WTC11 (cell line): ENCODE measurements at regions not wholly inside any gene's neighbourhood (a gene's known extent, or its start where the extent isn't known, plus 50 kb on each side); places are given as distances from the start of the nearest gene placed in this dataset.
"Not testable (repeated sequence)": the region's sequence is repeated elsewhere in the genome, so short reads cannot be mapped to it uniquely, and the experiment has no call there.

Experiments
- ATAC-seq: fragments of 200-7000 bp; cut with Tn5 transposase; 2 replicates; pipeline ENCODE4 v1.10.0; 2021; ENCODE audit warnings: mild to moderate bottlenecking, moderate library complexity
- CTCF ChIA-PET: fragments of 300-600 bp; sonication (Branson Sonifier 250); formaldehyde crosslinking; loops from one replicate; lab custom pipeline; 2021; ENCODE audit warnings: antibody characterized with exemption; lab: Charles Lee
- POLR2A ChIA-PET: fragments of 350-600 bp; sonication (Branson Sonifier 250); formaldehyde crosslinking; loops from one replicate; lab custom pipeline; 2021; ENCODE audit warnings: antibody characterized with exemption; lab: Charles Lee
- DNase-seq: peaks from one replicate; pipeline ENCODE4 v3.0.0; 2021; ENCODE audit warnings: low spot score
- H3K27ac Mint-ChIP-seq: 2 replicates; pipeline ENCODE4 v1.8.0; 2021; ENCODE audit warnings: mixed read lengths
- H3K27me3 Mint-ChIP-seq: 2 replicates; pipeline ENCODE4 v1.8.0; 2021; ENCODE audit warnings: low read depth, mild to moderate bottlenecking, moderate library complexity, mixed read lengths
- H3K36me3 Mint-ChIP-seq: 2 replicates; pipeline ENCODE4 v1.8.0; 2021; ENCODE audit warnings: mixed read lengths
- H3K4me1 Mint-ChIP-seq: 2 replicates; pipeline ENCODE4 v1.8.0; 2022; ENCODE audit warnings: mixed read lengths
- H3K4me3 Mint-ChIP-seq: 2 replicates; pipeline ENCODE4 v1.8.0; 2021; ENCODE audit warnings: mild to moderate bottlenecking, moderate library complexity, mixed read lengths
- H3K9me3 Mint-ChIP-seq: 2 replicates; pipeline ENCODE4 v1.8.0; 2021; ENCODE audit warnings: mixed read lengths
- ATF3 ChIP-seq: sonication (generic); formaldehyde crosslinking; conservative IDR thresholded peaks from 2 replicates; pipeline ENCODE4 v1.8.1; 2022; ENCODE audit warnings: mild to moderate bottlenecking, missing genetic modification reagents
- GABPB1 ChIP-seq: sonication (generic); formaldehyde crosslinking; IDR thresholded peaks from 2 replicates; pipeline ENCODE4 v1.8.1; 2023; ENCODE audit warnings: mild to moderate bottlenecking, missing genetic modification reagents
- HMGA2 ChIP-seq: fragments of 250-450 bp; sonication (Bioruptor Pico); IDR thresholded peaks from 2 replicates; pipeline ENCODE4 v1.4.0; 2021; ENCODE audit warnings: mild to moderate bottlenecking, moderate library complexity
- PREB ChIP-seq: sonication (generic); formaldehyde crosslinking; IDR thresholded peaks from 2 replicates; pipeline ENCODE4 v1.8.1; 2022; ENCODE audit warnings: mild to moderate bottlenecking, missing genetic modification reagents, moderate library complexity, borderline replicate concordance
- RELA ChIP-seq: sonication (generic); formaldehyde crosslinking; IDR thresholded peaks from 2 replicates; pipeline ENCODE4 v1.8.1; 2022; ENCODE audit warnings: missing genetic modification reagents, mild to moderate bottlenecking, borderline replicate concordance
- SP1 ChIP-seq: sonication (generic); formaldehyde crosslinking; conservative IDR thresholded peaks from 2 replicates; pipeline ENCODE4 v1.8.1; 2022; ENCODE audit warnings: missing genetic modification reagents
- TP53 ChIP-seq: sonication (generic); formaldehyde crosslinking; IDR thresholded peaks from 2 replicates; pipeline ENCODE4 v1.8.1; 2023; ENCODE audit warnings: mild to moderate bottlenecking, missing genetic modification reagents
- ZNF396 ChIP-seq: fragments of 250-450 bp; sonication (Bioruptor Pico); IDR thresholded peaks from 2 replicates; pipeline ENCODE4 v1.8.0; 2021; ENCODE audit warnings: mild to moderate bottlenecking, moderate library complexity, borderline replicate concordance
- ZNF425 ChIP-seq: fragments of 250-450 bp; sonication (Bioruptor Pico); conservative IDR thresholded peaks from 2 replicates; pipeline ENCODE4 v1.9.0; 2021; ENCODE audit warnings: mild to moderate bottlenecking
- ZNF512 ChIP-seq: sonication (generic); formaldehyde crosslinking; IDR thresholded peaks from 2 replicates; pipeline ENCODE4 v1.8.1; 2022; ENCODE audit warnings: missing genetic modification reagents, borderline replicate concordance
- TF ChIP-seq, protein P1 (sequence below): fragments of 200-600 bp; IDR thresholded peaks from 2 replicates; pipeline ENCODE4 v1.8.0; 2022; ENCODE audit warnings: antibody characterized with exemption
- TF ChIP-seq, protein P2 (sequence below): sonication (generic); formaldehyde crosslinking; IDR thresholded peaks from 2 replicates; pipeline ENCODE4 v1.8.1; 2023; ENCODE audit warnings: mild to moderate bottlenecking, missing genetic modification reagents, moderate library complexity

DNA sequence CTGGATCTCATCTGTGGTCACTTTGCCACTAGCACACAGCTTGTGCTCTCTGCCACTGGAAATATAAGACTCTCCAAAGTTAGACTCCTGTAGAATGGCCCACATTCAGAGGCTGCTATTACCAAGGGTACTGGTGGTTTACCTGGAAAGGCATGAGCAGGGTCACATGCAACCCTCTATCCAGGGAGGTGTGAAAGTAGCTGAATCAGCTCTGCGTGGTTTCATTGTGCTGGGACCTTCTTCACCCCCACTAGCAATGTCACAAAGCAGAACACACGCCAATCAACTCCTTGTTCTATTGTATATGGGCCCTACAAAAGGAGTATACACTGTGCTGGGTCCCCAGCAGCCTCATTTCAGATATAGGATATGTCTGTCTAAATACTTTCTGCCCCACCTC lies 353.6 kb upstream of the AUTS2 start:
- peaks cover 98% of the 10 kb centered on the region for H3K27me3 Mint-ChIP-seq
- POLR2A ChIA-PET = no interaction called here
- DNase-seq (no peak), ATAC-seq (no peak)
- no peak overlapping the region for H3K4me3 Mint-ChIP-seq
- H3K27ac Mint-ChIP-seq = no peak overlapping the region
- TF ChIP-seq ZNF425 (CRISPR knock-in tag) = no peak
- no peak for TF ChIP-seq PREB (CRISPR knock-in tag)
- TF ChIP-seq, all 79 proteins: peak for 0
- H3K9me3 Mint-ChIP-seq = no peaks in the 10 kb centered on the region
- H3K4me1 Mint-ChIP-seq = peaks cover 6% of the 10 kb centered on the region
- CTCF ChIA-PET = no interaction called here
- H3K36me3 Mint-ChIP-seq = no peaks in the 10 kb centered on the region

DNA sequence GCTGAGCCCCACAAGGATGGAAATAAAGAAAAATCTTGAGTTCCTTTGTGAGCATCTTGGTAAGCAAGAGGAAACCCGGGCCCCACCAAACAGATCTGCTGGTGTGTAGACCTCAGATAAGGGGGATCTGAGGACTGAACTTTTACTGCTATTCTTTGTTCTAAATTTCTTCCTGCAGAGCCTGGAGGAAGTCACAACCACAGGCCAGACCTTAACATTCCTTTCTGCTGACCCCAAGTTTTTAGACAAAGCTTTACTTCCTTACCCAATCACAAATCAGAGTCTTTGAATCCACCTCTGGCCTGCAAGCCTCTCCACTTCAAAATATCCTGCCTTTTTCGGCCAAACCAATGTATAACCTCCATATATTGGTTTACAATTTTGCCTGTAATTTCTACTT lies 352.6 kb upstream of the AUTS2 start:
- no peak for TF ChIP-seq ZNF396 (CRISPR knock-in tag)
- Mint-ChIP-seq H3K27me3 (peaks cover 98% of the 10 kb centered on the region), H3K4me1 (peaks cover 6% of the 10 kb centered on the region), H3K4me3 (no peak overlapping the region), H3K27ac (no peak overlapping the region), H3K36me3 (no peaks in the 10 kb centered on the region), H3K9me3 (no peaks in the 10 kb centered on the region)
- DNase-seq (no peak), ATAC-seq (peak; percentile 43)
- ChIA-PET POLR2A (no interaction called here), CTCF (no interaction called here)

GRCh38 chr7:69246758-69247157 lies 351.5 kb upstream of the AUTS2 start:
- DNase-seq (no peak), ATAC-seq (no peak)
- peaks cover 6% of the 10 kb centered on the region for H3K4me1 Mint-ChIP-seq
- TF ChIP-seq, protein P1, sequence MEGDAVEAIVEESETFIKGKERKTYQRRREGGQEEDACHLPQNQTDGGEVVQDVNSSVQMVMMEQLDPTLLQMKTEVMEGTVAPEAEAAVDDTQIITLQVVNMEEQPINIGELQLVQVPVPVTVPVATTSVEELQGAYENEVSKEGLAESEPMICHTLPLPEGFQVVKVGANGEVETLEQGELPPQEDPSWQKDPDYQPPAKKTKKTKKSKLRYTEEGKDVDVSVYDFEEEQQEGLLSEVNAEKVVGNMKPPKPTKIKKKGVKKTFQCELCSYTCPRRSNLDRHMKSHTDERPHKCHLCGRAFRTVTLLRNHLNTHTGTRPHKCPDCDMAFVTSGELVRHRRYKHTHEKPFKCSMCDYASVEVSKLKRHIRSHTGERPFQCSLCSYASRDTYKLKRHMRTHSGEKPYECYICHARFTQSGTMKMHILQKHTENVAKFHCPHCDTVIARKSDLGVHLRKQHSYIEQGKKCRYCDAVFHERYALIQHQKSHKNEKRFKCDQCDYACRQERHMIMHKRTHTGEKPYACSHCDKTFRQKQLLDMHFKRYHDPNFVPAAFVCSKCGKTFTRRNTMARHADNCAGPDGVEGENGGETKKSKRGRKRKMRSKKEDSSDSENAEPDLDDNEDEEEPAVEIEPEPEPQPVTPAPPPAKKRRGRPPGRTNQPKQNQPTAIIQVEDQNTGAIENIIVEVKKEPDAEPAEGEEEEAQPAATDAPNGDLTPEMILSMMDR = no peak
- TF ChIP-seq GABPB1 = no peak
- no peak for TF ChIP-seq RELA (CRISPR knock-in tag)
- TF ChIP-seq TP53 (CRISPR knock-in tag) = no peak
- TF ChIP-seq ZNF512 (CRISPR knock-in tag) = no peak
- no peak for TF ChIP-seq ATF3
- no peak for TF ChIP-seq SP1 (CRISPR knock-in tag)
- TF ChIP-seq HMGA2 (CRISPR knock-in tag) = no peak
- H3K9me3 Mint-ChIP-seq = no peaks in the 10 kb centered on the region
- H3K4me3 Mint-ChIP-seq = no peak overlapping the region
- H3K27me3 Mint-ChIP-seq = peaks cover 98% of the 10 kb centered on the region
- POLR2A ChIA-PET = no interaction called here
- CTCF ChIA-PET = interaction anchor here (1.4 kb wide), 1 partner anchor 35 kb away, joined by 3 read pairs; no protein-coding TSS in a partner anchor
- H3K27ac Mint-ChIP-seq = no peak overlapping the region
- H3K36me3 Mint-ChIP-seq = no peaks in the 10 kb centered on the region

- CTCF ChIA-PET = interaction anchor here (1.4 kb wide), 1 partner anchor 37 kb away, joined by 3 read pairs; no protein-coding TSS in a partner anchor
- ATAC-seq, DNase-seq, H3K36me3 Mint-ChIP-seq, POLR2A ChIA-PET, H3K9me3 Mint-ChIP-seq, H3K4me3 Mint-ChIP-seq, H3K4me1 Mint-ChIP-seq, H3K27ac Mint-ChIP-seq: not testable (repeated sequence)
- H3K27me3 Mint-ChIP-seq = peaks cover 98% of the 10 kb centered on the region
- TF ChIP-seq, protein P2, sequence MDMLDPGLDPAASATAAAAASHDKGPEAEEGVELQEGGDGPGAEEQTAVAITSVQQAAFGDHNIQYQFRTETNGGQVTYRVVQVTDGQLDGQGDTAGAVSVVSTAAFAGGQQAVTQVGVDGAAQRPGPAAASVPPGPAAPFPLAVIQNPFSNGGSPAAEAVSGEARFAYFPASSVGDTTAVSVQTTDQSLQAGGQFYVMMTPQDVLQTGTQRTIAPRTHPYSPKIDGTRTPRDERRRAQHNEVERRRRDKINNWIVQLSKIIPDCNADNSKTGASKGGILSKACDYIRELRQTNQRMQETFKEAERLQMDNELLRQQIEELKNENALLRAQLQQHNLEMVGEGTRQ (CRISPR knock-in tag) = 0 out of 2 replicates have a peak, but pooled peaks have one; percentile 30
Measured at GRCh38 chr7:69248382-69248828, 349.9 kb upstream of the AUTS2 start.
